ENCODE measurements at regions not wholly inside any gene's neighbourhood (a gene's known extent, or its start where the extent isn't known, plus 50 kb on each side); places are given as distances from the start of the nearest gene placed in this dataset.

GRCh38 chr6:23293653-23294052, 724.3 kb downstream of the HDGFL1 start:
- H3K9ac ChIP-seq (ENCODE audit: low read length) = no peak overlapping the region
- no peaks in the 10 kb centered on the region for H3K9me2 ChIP-seq (ENCODE audit: insufficient read depth, low read length)
- H3K79me2 ChIP-seq (replicated peaks; ENCODE audit: insufficient read depth, low read length) = no peaks in the 10 kb centered on the region
- H4K20me1 ChIP-seq (ENCODE audit: insufficient read depth) = no peaks in the 10 kb centered on the region
- no peak overlapping the region for H3K4me2 ChIP-seq (ENCODE audit: low read length)
- H3K9me3 ChIP-seq (ENCODE audit: low read length) = no peaks in the 10 kb centered on the region
- H3K36me3 ChIP-seq (ENCODE audit: insufficient read depth, low read length) = no peaks in the 10 kb centered on the region
- no peaks in the 10 kb centered on the region for H3K27me3 ChIP-seq (ENCODE audit: insufficient read depth, low read depth, low read length)
- H3F3A ChIP-seq (ENCODE audit: insufficient read depth, low read length, poor library complexity, severe bottlenecking) = no peaks in the 10 kb centered on the region
- H2AFZ ChIP-seq (ENCODE audit: low read depth, low read length) = no peak overlapping the region
- no peak overlapping the region for H3K4me3 ChIP-seq (ENCODE audit: low read length)
- no peak overlapping the region for H3K27ac ChIP-seq (ENCODE audit: low read length)
- TF ChIP-seq MXI1 (conservative IDR thresholded peaks at IDR 0.05; ENCODE audit: poor library complexity, severe bottlenecking) (no peak), REST (IDR thresholded peaks at IDR 0.05; ENCODE audit: borderline replicate concordance) (no peak), SMC3 (conservative IDR thresholded peaks at IDR 0.05; ENCODE audit: poor library complexity) (no peak), POLR2AphosphoS5 (IDR thresholded peaks at IDR 0.05) (no peak)
- TF ChIP-seq, protein P1, sequence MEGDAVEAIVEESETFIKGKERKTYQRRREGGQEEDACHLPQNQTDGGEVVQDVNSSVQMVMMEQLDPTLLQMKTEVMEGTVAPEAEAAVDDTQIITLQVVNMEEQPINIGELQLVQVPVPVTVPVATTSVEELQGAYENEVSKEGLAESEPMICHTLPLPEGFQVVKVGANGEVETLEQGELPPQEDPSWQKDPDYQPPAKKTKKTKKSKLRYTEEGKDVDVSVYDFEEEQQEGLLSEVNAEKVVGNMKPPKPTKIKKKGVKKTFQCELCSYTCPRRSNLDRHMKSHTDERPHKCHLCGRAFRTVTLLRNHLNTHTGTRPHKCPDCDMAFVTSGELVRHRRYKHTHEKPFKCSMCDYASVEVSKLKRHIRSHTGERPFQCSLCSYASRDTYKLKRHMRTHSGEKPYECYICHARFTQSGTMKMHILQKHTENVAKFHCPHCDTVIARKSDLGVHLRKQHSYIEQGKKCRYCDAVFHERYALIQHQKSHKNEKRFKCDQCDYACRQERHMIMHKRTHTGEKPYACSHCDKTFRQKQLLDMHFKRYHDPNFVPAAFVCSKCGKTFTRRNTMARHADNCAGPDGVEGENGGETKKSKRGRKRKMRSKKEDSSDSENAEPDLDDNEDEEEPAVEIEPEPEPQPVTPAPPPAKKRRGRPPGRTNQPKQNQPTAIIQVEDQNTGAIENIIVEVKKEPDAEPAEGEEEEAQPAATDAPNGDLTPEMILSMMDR (IDR thresholded peaks at IDR 0.05; ENCODE audit: poor library complexity, severe bottlenecking) = no peak

- Histone ChIP-seq H3K27me3 (ENCODE audit: insufficient read depth, low read depth, low read length) (no peaks in the 10 kb centered on the region), H3K9ac (ENCODE audit: low read length) (no peak overlapping the region), H4K20me1 (ENCODE audit: insufficient read depth) (no peaks in the 10 kb centered on the region), H3K27ac (ENCODE audit: low read length) (no peak overlapping the region), H3K36me3 (ENCODE audit: insufficient read depth, low read length) (no peaks in the 10 kb centered on the region), H3K4me3 (ENCODE audit: low read length) (no peak overlapping the region), H3K4me2 (ENCODE audit: low read length) (no peak overlapping the region), H3F3A (ENCODE audit: insufficient read depth, low read length, poor library complexity, severe bottlenecking) (peaks cover 3% of the 10 kb centered on the region), H3K79me2 (replicated peaks; ENCODE audit: insufficient read depth, low read length) (no peaks in the 10 kb centered on the region), H3K9me2 (ENCODE audit: insufficient read depth, low read length) (no peaks in the 10 kb centered on the region), H2AFZ (ENCODE audit: low read depth, low read length) (no peak overlapping the region), H3K9me3 (ENCODE audit: low read length) (no peaks in the 10 kb centered on the region)
- TF ChIP-seq EP300 (conservative IDR thresholded peaks at IDR 0.05; ENCODE audit: poor library complexity, severe bottlenecking) (no peak), MXI1 (conservative IDR thresholded peaks at IDR 0.05; ENCODE audit: poor library complexity, severe bottlenecking) (no peak), SMC3 (conservative IDR thresholded peaks at IDR 0.05; ENCODE audit: poor library complexity) (no peak), EZH2 (IDR thresholded peaks at IDR 0.05; ENCODE audit: borderline replicate concordance, insufficient read depth, low read length, poor library complexity, severe bottlenecking) (no peak)
- TF ChIP-seq, protein P1 (IDR thresholded peaks at IDR 0.05; ENCODE audit: poor library complexity, severe bottlenecking) = no peak
Observed at GRCh38 chr6:23301556-23301955, 732.2 kb downstream of the HDGFL1 start.

Measured in neural cell (in vitro differentiated cells).